ENCODE measurements at regions not wholly inside any gene's neighbourhood (a gene's known extent, or its start where the extent isn't known, plus 50 kb on each side); places are given as distances from the start of the nearest gene placed in this dataset.

- Histone ChIP-seq H3K79me2 (ENCODE audit: low read length) (no peaks in the 10 kb centered on the region), H3K4me1 (ENCODE audit: low read length) (no peaks in the 10 kb centered on the region), H3K27me3 (replicated peaks; ENCODE audit: insufficient read depth, low read length) (no peaks in the 10 kb centered on the region), H3K9me2 (replicated peaks; ENCODE audit: insufficient read depth, low read length) (no peaks in the 10 kb centered on the region), H3K4me3 (ENCODE audit: low read length) (no peak overlapping the region), H3K27ac (ENCODE audit: low read length) (no peak overlapping the region), H3K9ac (ENCODE audit: low read length) (no peak overlapping the region), H4K20me1 (ENCODE audit: insufficient read depth, low read length) (no peaks in the 10 kb centered on the region), H3K9me3 (replicated peaks; ENCODE audit: insufficient read depth, low read length) (no peaks in the 10 kb centered on the region), H2AFZ (ENCODE audit: low read length) (no peak overlapping the region), H3K36me3 (replicated peaks; ENCODE audit: insufficient read depth, low read length) (no peaks in the 10 kb centered on the region), H3F3A (ENCODE audit: insufficient read depth, low read length) (no peaks in the 10 kb centered on the region), H3K4me2 (ENCODE audit: low read depth, low read length) (no peak overlapping the region)
- DNase-seq: no peak
- no peak for TF ChIP-seq CTCF (IDR thresholded peaks at IDR 0.05; ENCODE audit: low read length)
- TF ChIP-seq EZH2phosphoT487 (IDR thresholded peaks at IDR 0.05; ENCODE audit: low read length): no peak
- no peak for TF ChIP-seq EZH2 (optimal IDR thresholded peaks at IDR 0.05; ENCODE audit: low read depth, low read length)
Measured at GRCh38 chr15:97194750-97195149, 765.8 kb upstream of the ARRDC4 start.

GRCh38 chr15:97196048-97197014, 764.2 kb upstream of the ARRDC4 start:
- Histone ChIP-seq H2AFZ (ENCODE audit: low read length) (no peak overlapping the region), H3K4me1 (ENCODE audit: low read length) (no peaks in the 10 kb centered on the region), H3F3A (ENCODE audit: insufficient read depth, low read length) (no peaks in the 10 kb centered on the region), H3K27ac (ENCODE audit: low read length) (no peak overlapping the region), H3K9me3 (replicated peaks; ENCODE audit: insufficient read depth, low read length) (no peaks in the 10 kb centered on the region), H3K79me2 (ENCODE audit: low read length) (no peaks in the 10 kb centered on the region), H3K4me2 (ENCODE audit: low read depth, low read length) (no peak overlapping the region), H3K9ac (ENCODE audit: low read length) (no peak overlapping the region), H3K27me3 (replicated peaks; ENCODE audit: insufficient read depth, low read length) (no peaks in the 10 kb centered on the region), H3K36me3 (replicated peaks; ENCODE audit: insufficient read depth, low read length) (no peaks in the 10 kb centered on the region), H4K20me1 (ENCODE audit: insufficient read depth, low read length) (no peaks in the 10 kb centered on the region), H3K9me2 (replicated peaks; ENCODE audit: insufficient read depth, low read length) (no peaks in the 10 kb centered on the region), H3K4me3 (ENCODE audit: low read length) (no peak overlapping the region)
- no peak for DNase-seq
- TF ChIP-seq EZH2 (optimal IDR thresholded peaks at IDR 0.05; ENCODE audit: low read depth, low read length) (no peak), CTCF (IDR thresholded peaks at IDR 0.05; ENCODE audit: low read length) (no peak), EZH2phosphoT487 (IDR thresholded peaks at IDR 0.05; ENCODE audit: low read length) (no peak)

GRCh38 chr15:97199393-97200051, 761.0 kb upstream of the ARRDC4 start:
- no peaks in the 10 kb centered on the region for H3K36me3 ChIP-seq (replicated peaks; ENCODE audit: insufficient read depth, low read length)
- H3K9me3 ChIP-seq (replicated peaks; ENCODE audit: insufficient read depth, low read length): no peaks in the 10 kb centered on the region
- no peaks in the 10 kb centered on the region for H3K27me3 ChIP-seq (replicated peaks; ENCODE audit: insufficient read depth, low read length)
- H4K20me1 ChIP-seq (ENCODE audit: insufficient read depth, low read length): no peaks in the 10 kb centered on the region
- no peaks in the 10 kb centered on the region for H3K9me2 ChIP-seq (replicated peaks; ENCODE audit: insufficient read depth, low read length)
- H3F3A ChIP-seq (ENCODE audit: insufficient read depth, low read length): no peaks in the 10 kb centered on the region
- no peak overlapping the region for H3K4me3 ChIP-seq (ENCODE audit: low read length)
- DNase-seq: no peak
- TF ChIP-seq EZH2phosphoT487 (IDR thresholded peaks at IDR 0.05; ENCODE audit: low read length): no peak
- no peak for TF ChIP-seq CTCF (IDR thresholded peaks at IDR 0.05; ENCODE audit: low read length)
- TF ChIP-seq EZH2 (optimal IDR thresholded peaks at IDR 0.05; ENCODE audit: low read depth, low read length): no peak
- no peak overlapping the region for H3K4me2 ChIP-seq (ENCODE audit: low read depth, low read length)
- no peak overlapping the region for H2AFZ ChIP-seq (ENCODE audit: low read length)
- no peak overlapping the region for H3K9ac ChIP-seq (ENCODE audit: low read length)
- H3K79me2 ChIP-seq (ENCODE audit: low read length): no peaks in the 10 kb centered on the region
- H3K4me1 ChIP-seq (ENCODE audit: low read length): no peaks in the 10 kb centered on the region
- H3K27ac ChIP-seq (ENCODE audit: low read length): no peak overlapping the region

All from MM.1S (cell line).